OCI-LY3 (cell line): ENCODE measurements at regions not wholly inside any gene's neighbourhood (a gene's known extent, or its start where the extent isn't known, plus 50 kb on each side); places are given as distances from the start of the nearest gene placed in this dataset.

Source experiments
- CTCF ChIP-seq: fragments of 200-600, 300-600 bp; sonication (generic); IDR thresholded peaks from 2 replicates; pipeline ENCODE4 v1.5.1; 2014; ENCODE audit warnings: antibody characterized with exemption, low read length, low read depth
- EZH2phosphoT487 ChIP-seq: fragments of 200-600 bp; shearing (Covaris generic); IDR thresholded peaks from 2 replicates; pipeline ENCODE4 v1.6.1; 2018; ENCODE audit warnings: antibody characterized with exemption, mixed run types, low read depth

GRCh38 chr3:19598870-19599269, 335.1 kb downstream of the EFHB start:
- TF ChIP-seq CTCF: no peak
- no peak for TF ChIP-seq EZH2phosphoT487
